Lower leg skin (tissue), 4 donors: ENCODE measurements at regions not wholly inside any gene's neighbourhood (a gene's known extent, or its start where the extent isn't known, plus 50 kb on each side); places are given as distances from the start of the nearest gene placed in this dataset.

ENCODE experiments used
- DNase-seq, 2 donors: peaks; one replicate each; pipeline ENCODE4 v3.0.0-alpha.2; 2019; ENCODE audit warnings: low spot score in 2 of 2
- H3K4me3 ChIP-seq: fragments of 200-600 bp; sonication (generic); 2 replicates; pipeline ENCODE4 v1.5.1; 2017; ENCODE audit warnings: mild to moderate bottlenecking, low read depth; ENCODE audit not compliant: poor library complexity, severe bottlenecking
- CTCF ChIP-seq, 3 donors: fragments of 450-650 bp; IDR thresholded peaks; one replicate each; pipeline ENCODE4 v1.5.1; 2016; ENCODE audit warnings: antibody characterized with exemption in 3 of 3, mild to moderate bottlenecking in 3 of 3, moderate library complexity in 2 of 3
- POLR2A ChIP-seq, 2 donors: fragments of 450-650 bp; IDR thresholded peaks; one replicate each; pipeline ENCODE4 v1.6.1; 2016 to 2017; ENCODE audit warnings: antibody characterized with exemption in 2 of 2, mild to moderate bottlenecking in 1 of 2, moderate library complexity in 1 of 2
- WGBS, 2 donors: methylation state at CpG; one replicate each; pipeline ENCODE4 v1.1.5; 2018; 5-methylcytosine and 5-hydroxymethylcytosine counted together
- intact Hi-C: fragments of 100-400 bp; cut with DNase I; formaldehyde crosslinking; loops from one replicate; pipeline ENCODE4 v1.15.0; 2023; ENCODE audit warnings: low total_unique reads

- intact Hi-C loops, result no loop called here
- no peak overlapping the region for H3K4me3 ChIP-seq
- WGBS, 2 donors, result 43 to 84% methylated on average over 3 of the region's 3 CpGs
- DNase-seq, result no peak
- TF ChIP-seq POLR2A (IDR thresholded peaks at IDR 0.05), result no peak
Observed at GRCh38 chr5:91500758-91501157, 117.6 kb upstream of the ARRDC3 start.

GRCh38 chr5:91499943-91500531 is 116.9 kb upstream of the ARRDC3 start:
- DNase-seq, result no peak
- 0% methylated on average over 2 of the region's 2 CpGs for whole genome bisulfite sequencing, 2 donors
- intact Hi-C loops, result no loop called here
- H3K4me3 ChIP-seq, result no peak overlapping the region
- TF ChIP-seq CTCF (IDR thresholded peaks at IDR 0.05), result no peak
- TF ChIP-seq POLR2A (IDR thresholded peaks at IDR 0.05), result no peak

- intact Hi-C loops, result no loop called here
- no peak for TF ChIP-seq POLR2A (IDR thresholded peaks at IDR 0.05)
- no peak for TF ChIP-seq CTCF (IDR thresholded peaks at IDR 0.05)
- DNase-seq, result no peak
- 85 to 90% methylated on average over 2 of the region's 2 CpGs for WGBS, 2 donors
- H3K4me3 ChIP-seq, result no peak overlapping the region
Observed at GRCh38 chr5:91495699-91496098, 112.6 kb upstream of the ARRDC3 start.

- no peak for DNase-seq
- H3K4me3 ChIP-seq, result no peak overlapping the region
- TF ChIP-seq POLR2A (IDR thresholded peaks at IDR 0.05), result no peak
- TF ChIP-seq CTCF (IDR thresholded peaks at IDR 0.05), result no peak
- WGBS, 2 donors, result 79% methylated on average over 4 of the region's 4 CpGs
- intact Hi-C loops, result no loop called here
Observed at GRCh38 chr5:91494447-91494996, 111.4 kb upstream of the ARRDC3 start.

- DNase-seq, result no peak
- TF ChIP-seq POLR2A (IDR thresholded peaks at IDR 0.05), result no peak
- H3K4me3 ChIP-seq, result no peak overlapping the region
- 43 to 48% methylated on average over 1 of the region's 1 CpG for WGBS, 2 donors
- intact Hi-C loops, result no loop called here
Observed at GRCh38 chr5:91493086-91493485, 110.0 kb upstream of the ARRDC3 start.

- DNase-seq, result no peak
- WGBS, 2 donors, result 76 to 78% methylated on average over 2 of the region's 2 CpGs
- H3K4me3 ChIP-seq, result no peak overlapping the region
- TF ChIP-seq POLR2A (IDR thresholded peaks at IDR 0.05) (no peak), CTCF (IDR thresholded peaks at IDR 0.05) (no peak)
- intact Hi-C loops, result no loop called here
Observed at GRCh38 chr5:91491229-91491628, 108.1 kb upstream of the ARRDC3 start.

GRCh38 chr5:91490316-91490715 is 107.2 kb upstream of the ARRDC3 start:
- intact Hi-C loops, result no loop called here
- no peak for DNase-seq
- no peak overlapping the region for H3K4me3 ChIP-seq
- WGBS, 2 donors, result 59 to 70% methylated on average over 3 of the region's 3 CpGs
- TF ChIP-seq POLR2A (IDR thresholded peaks at IDR 0.05) (no peak), CTCF (IDR thresholded peaks at IDR 0.05) (no peak)
